Middle frontal gyrus (tissue), 1 donor: ENCODE measurements at regions not wholly inside any gene's neighbourhood (a gene's known extent, or its start where the extent isn't known, plus 50 kb on each side); places are given as distances from the start of the nearest gene placed in this dataset.
"Not testable (repeated sequence)": the region's sequence is repeated elsewhere in the genome, so short reads cannot be mapped to it uniquely, and the experiment has no call there.

ENCODE experiments used
- DNase-seq: peaks from one replicate; pipeline ENCODE4 v3.0.0-alpha.2; 2015; ENCODE audit warnings: low spot score; ENCODE audit errors: extremely low spot score

- no peak for DNase-seq
Observed at GRCh38 chr4:117664706-117665444, 369.4 kb upstream of the NDST3 start.

GRCh38 chr4:117676153-117676552 is 358.1 kb upstream of the NDST3 start:
- DNase-seq, result no peak

GRCh38 chr4:117678861-117679260 is 355.4 kb upstream of the NDST3 start:
- no peak for DNase-seq

- no peak for DNase-seq
Observed at GRCh38 chr4:117691572-117692351, 342.5 kb upstream of the NDST3 start.

GRCh38 chr4:117692538-117692937 is 341.7 kb upstream of the NDST3 start:
- no peak for DNase-seq

- DNase-seq, result no peak
Observed at GRCh38 chr4:117699595-117699994, 334.7 kb upstream of the NDST3 start.

- no peak for DNase-seq
Observed at GRCh38 chr4:117700111-117700892, 334.0 kb upstream of the NDST3 start.

GRCh38 chr4:117702353-117702752 is 331.9 kb upstream of the NDST3 start:
- no peak for DNase-seq

- DNase-seq, result no peak
Observed at GRCh38 chr4:117704721-117705120, 329.6 kb upstream of the NDST3 start.

GRCh38 chr4:117740736-117741135 is 293.6 kb upstream of the NDST3 start:
- no peak for DNase-seq

- not testable (repeated sequence) for DNase-seq
Observed at GRCh38 chr4:117745379-117745778, 288.9 kb upstream of the NDST3 start.

- no peak for DNase-seq
Observed at GRCh38 chr4:117755438-117755837, 278.8 kb upstream of the NDST3 start.

- DNase-seq, result no peak
Observed at GRCh38 chr4:117768610-117769009, 265.7 kb upstream of the NDST3 start.

GRCh38 chr4:117770269-117771102 is 263.8 kb upstream of the NDST3 start:
- no peak for DNase-seq

- no peak for DNase-seq
Observed at GRCh38 chr4:117771647-117772337, 262.5 kb upstream of the NDST3 start.

- no peak for DNase-seq
Observed at GRCh38 chr4:117773064-117773936, 261.0 kb upstream of the NDST3 start.

- DNase-seq, result no peak
Observed at GRCh38 chr4:117777721-117778120, 256.6 kb upstream of the NDST3 start.

- no peak for DNase-seq
Observed at GRCh38 chr4:117783716-117784115, 250.6 kb upstream of the NDST3 start.

GRCh38 chr4:117784266-117784665 is 250.0 kb upstream of the NDST3 start:
- no peak for DNase-seq

GRCh38 chr4:117786566-117786965 is 247.7 kb upstream of the NDST3 start:
- DNase-seq, result no peak
